ENCODE measurements at regions not wholly inside any gene's neighbourhood (a gene's known extent, or its start where the extent isn't known, plus 50 kb on each side); places are given as distances from the start of the nearest gene placed in this dataset.

- TF ChIP-seq CTCF (IDR thresholded peaks at IDR 0.05; ENCODE audit: insufficient read depth, low read length, poor library complexity, severe bottlenecking) (no peak), EZH2phosphoT487 (conservative IDR thresholded peaks at IDR 0.05; ENCODE audit: low read length) (no peak)
Measured at GRCh38 chr5:164578401-164578800, 1073.0 kb downstream of the MAT2B start.

All from SU-DHL-6 (cell line).